ENCODE measurements at regions not wholly inside any gene's neighbourhood (a gene's known extent, or its start where the extent isn't known, plus 50 kb on each side); places are given as distances from the start of the nearest gene placed in this dataset.

DNA sequence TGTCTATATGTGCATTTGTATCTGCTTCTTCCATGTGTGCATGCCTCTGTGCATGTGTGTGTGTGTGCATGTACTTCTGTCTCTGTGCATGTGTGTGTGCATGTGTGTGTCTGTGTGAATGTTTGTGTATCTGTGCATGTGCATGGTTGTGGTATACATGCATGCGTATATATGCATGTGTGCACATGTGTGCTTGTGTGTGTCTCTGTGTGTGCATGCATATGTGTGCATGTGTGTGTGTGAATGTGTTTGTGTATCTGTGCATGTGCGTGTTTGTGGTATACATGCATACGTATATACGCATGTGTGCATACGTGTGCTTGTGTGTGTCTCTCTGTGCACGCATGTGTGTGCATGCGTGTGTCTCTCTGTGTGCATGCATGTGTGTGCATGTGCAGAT lies 363.2 kb upstream of the SFSWAP start:
- H3K9me3 Mint-ChIP-seq, result no peaks in the 10 kb centered on the region
- POLR2A ChIA-PET, result no interaction called here
- H3K4me1 ChIP-seq (ENCODE audit: insufficient read depth, low read length), result no peaks in the 10 kb centered on the region
- H3K27me3 Mint-ChIP-seq, result peaks cover 11% of the 10 kb centered on the region
- DNase-seq, result no peak
- no peaks in the 10 kb centered on the region for H3K4me1 Mint-ChIP-seq (ENCODE audit: low read depth)
- H3K4me3 ChIP-seq (ENCODE audit: low read length), result no peak overlapping the region
- H3K4me3 Mint-ChIP-seq, result no peak overlapping the region
- no peaks in the 10 kb centered on the region for H3K36me3 ChIP-seq (ENCODE audit: insufficient read depth, low read length)
- ATAC-seq (ENCODE audit: poor library complexity), result no peak
- peaks cover 0 to 4% of the 10 kb centered on the region in 2 experiments for H3K9me3 ChIP-seq (ENCODE audit: control insufficient read depth in 1 of 2, insufficient read depth in 1 of 2, low read length in 2 of 2)
- H3K36me3 Mint-ChIP-seq (ENCODE audit: low read depth), result no peaks in the 10 kb centered on the region
- H3K27ac ChIP-seq (ENCODE audit: low read depth in 1 of 2, low read length in 2 of 2), result no peak overlapping the region
- TF ChIP-seq, protein P1, sequence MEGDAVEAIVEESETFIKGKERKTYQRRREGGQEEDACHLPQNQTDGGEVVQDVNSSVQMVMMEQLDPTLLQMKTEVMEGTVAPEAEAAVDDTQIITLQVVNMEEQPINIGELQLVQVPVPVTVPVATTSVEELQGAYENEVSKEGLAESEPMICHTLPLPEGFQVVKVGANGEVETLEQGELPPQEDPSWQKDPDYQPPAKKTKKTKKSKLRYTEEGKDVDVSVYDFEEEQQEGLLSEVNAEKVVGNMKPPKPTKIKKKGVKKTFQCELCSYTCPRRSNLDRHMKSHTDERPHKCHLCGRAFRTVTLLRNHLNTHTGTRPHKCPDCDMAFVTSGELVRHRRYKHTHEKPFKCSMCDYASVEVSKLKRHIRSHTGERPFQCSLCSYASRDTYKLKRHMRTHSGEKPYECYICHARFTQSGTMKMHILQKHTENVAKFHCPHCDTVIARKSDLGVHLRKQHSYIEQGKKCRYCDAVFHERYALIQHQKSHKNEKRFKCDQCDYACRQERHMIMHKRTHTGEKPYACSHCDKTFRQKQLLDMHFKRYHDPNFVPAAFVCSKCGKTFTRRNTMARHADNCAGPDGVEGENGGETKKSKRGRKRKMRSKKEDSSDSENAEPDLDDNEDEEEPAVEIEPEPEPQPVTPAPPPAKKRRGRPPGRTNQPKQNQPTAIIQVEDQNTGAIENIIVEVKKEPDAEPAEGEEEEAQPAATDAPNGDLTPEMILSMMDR (IDR thresholded peaks at IDR 0.05), result no peak
- no peak overlapping the region for H3K27ac Mint-ChIP-seq
- intact Hi-C loops (cut with DNase I, micrococcal nuclease), result no loop called here
- H3K27me3 ChIP-seq (ENCODE audit: control insufficient read depth in 1 of 2, insufficient read depth in 2 of 2, low read length in 2 of 2), result peaks cover 2 to 4% of the 10 kb centered on the region in 2 experiments
- CTCF ChIA-PET, result no interaction called here

DNA sequence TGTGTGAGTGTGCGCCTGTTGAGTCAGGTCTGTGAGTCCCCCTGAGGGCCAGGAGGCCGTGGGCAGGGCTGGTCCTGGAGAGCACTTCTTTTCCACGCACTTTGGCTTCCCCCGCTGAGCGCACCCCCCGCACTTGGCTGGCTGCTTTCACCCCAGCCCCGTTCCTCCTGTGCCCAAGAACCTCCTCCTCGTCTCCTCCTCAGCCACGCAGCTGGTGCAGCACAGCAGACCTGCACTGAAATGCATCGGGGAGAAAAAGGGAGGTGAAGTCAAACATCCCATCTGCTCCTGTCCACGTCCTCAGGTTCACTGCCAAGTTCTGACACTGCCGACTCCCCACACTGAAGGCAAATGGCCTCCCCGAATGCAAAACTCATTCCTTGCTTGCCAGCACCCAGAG lies 362.7 kb upstream of the SFSWAP start:
- TF ChIP-seq, protein P1 (IDR thresholded peaks at IDR 0.05), result no peak
- ChIA-PET POLR2A (no interaction called here), CTCF (no interaction called here)
- no peak overlapping the region for H3K4me3 ChIP-seq (ENCODE audit: low read length)
- DNase-seq (no peak), ATAC-seq (ENCODE audit: poor library complexity) (no peak)
- intact Hi-C loops (cut with DNase I, micrococcal nuclease), result no loop called here
- peaks cover 2 to 4% of the 10 kb centered on the region in 2 experiments for H3K27me3 ChIP-seq (ENCODE audit: control insufficient read depth in 1 of 2, insufficient read depth in 2 of 2, low read length in 2 of 2)
- no peaks in the 10 kb centered on the region for H3K4me1 ChIP-seq (ENCODE audit: insufficient read depth, low read length)
- no peak overlapping the region for H3K27ac ChIP-seq (ENCODE audit: low read depth in 1 of 2, low read length in 2 of 2)
- peaks cover 0 to 4% of the 10 kb centered on the region in 2 experiments for H3K9me3 ChIP-seq (ENCODE audit: control insufficient read depth in 1 of 2, insufficient read depth in 1 of 2, low read length in 2 of 2)
- Mint-ChIP-seq H3K9me3 (no peaks in the 10 kb centered on the region), H3K4me1 (ENCODE audit: low read depth) (no peaks in the 10 kb centered on the region), H3K36me3 (ENCODE audit: low read depth) (no peaks in the 10 kb centered on the region), H3K27ac (no peak overlapping the region), H3K4me3 (no peak overlapping the region), H3K27me3 (peaks cover 16% of the 10 kb centered on the region)
- H3K36me3 ChIP-seq (ENCODE audit: insufficient read depth, low read length), result no peaks in the 10 kb centered on the region

DNA sequence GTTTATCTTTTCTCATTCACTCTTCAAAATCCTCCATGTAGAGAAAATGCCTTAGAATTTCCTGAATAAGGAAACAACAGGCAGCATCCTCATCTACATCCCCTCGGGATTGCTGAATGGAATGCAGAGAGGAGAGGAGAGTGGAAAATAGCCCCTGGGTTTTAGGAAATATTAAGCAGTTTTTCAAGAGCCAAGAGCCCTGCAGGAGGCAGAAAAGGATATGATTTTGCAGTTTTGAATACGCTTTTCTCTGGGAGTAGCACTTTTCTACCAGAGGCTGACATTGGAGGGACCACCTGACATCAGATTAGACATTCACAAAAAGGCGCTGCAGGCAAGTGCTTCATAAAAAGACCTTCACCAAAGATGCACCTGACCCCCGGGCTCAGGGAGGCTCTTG lies 362.2 kb upstream of the SFSWAP start:
- DNase-seq (no peak), ATAC-seq (ENCODE audit: poor library complexity) (no peak)
- Mint-ChIP-seq H3K4me3 (no peak overlapping the region), H3K27ac (no peak overlapping the region), H3K36me3 (ENCODE audit: low read depth) (no peaks in the 10 kb centered on the region), H3K4me1 (ENCODE audit: low read depth) (no peaks in the 10 kb centered on the region), H3K9me3 (no peaks in the 10 kb centered on the region), H3K27me3 (peaks cover 17% of the 10 kb centered on the region)
- H3K4me3 ChIP-seq (ENCODE audit: low read length), result no peak overlapping the region
- CTCF ChIA-PET, result no interaction called here
- peaks cover 0 to 4% of the 10 kb centered on the region in 2 experiments for H3K9me3 ChIP-seq (ENCODE audit: control insufficient read depth in 1 of 2, insufficient read depth in 1 of 2, low read length in 2 of 2)
- H3K4me1 ChIP-seq (ENCODE audit: insufficient read depth, low read length), result no peaks in the 10 kb centered on the region
- intact Hi-C loops (cut with DNase I, micrococcal nuclease), result no loop called here
- POLR2A ChIA-PET, result no interaction called here
- peaks cover 2 to 4% of the 10 kb centered on the region in 2 experiments for H3K27me3 ChIP-seq (ENCODE audit: control insufficient read depth in 1 of 2, insufficient read depth in 2 of 2, low read length in 2 of 2)
- TF ChIP-seq, protein P1 (IDR thresholded peaks at IDR 0.05), result no peak
- no peaks in the 10 kb centered on the region for H3K36me3 ChIP-seq (ENCODE audit: insufficient read depth, low read length)
- H3K27ac ChIP-seq (ENCODE audit: low read depth in 1 of 2, low read length in 2 of 2), result no peak overlapping the region
